ENCODE measurements at regions not wholly inside any gene's neighbourhood (a gene's known extent, or its start where the extent isn't known, plus 50 kb on each side); places are given as distances from the start of the nearest gene placed in this dataset.
"Not testable (repeated sequence)": the region's sequence is repeated elsewhere in the genome, so short reads cannot be mapped to it uniquely, and the experiment has no call there.

DNA sequence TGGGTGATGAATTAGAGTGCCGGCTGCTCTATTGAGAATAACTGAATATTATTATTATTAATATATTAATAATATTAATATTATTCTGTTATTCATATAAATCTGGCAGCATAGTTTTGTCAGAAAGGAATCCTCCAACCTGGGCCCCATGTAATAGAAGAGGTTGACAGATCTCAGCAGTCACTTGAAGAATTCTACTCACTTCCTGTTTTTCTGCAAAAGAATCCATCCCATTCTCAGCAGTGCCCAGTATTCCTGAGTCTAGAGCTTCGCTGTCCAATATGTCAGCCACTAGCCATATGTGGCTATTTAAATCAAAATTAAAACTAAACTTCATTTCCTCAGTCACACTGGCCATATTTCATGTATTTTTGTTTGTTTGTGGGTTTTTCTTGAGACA is 72.4 kb upstream of the USPL1 start:
- no peak overlapping the region for H3K4me2 ChIP-seq
- no peak overlapping the region for H3K27ac ChIP-seq
- no peaks in the 10 kb centered on the region for H3K4me1 ChIP-seq (replicated peaks; ENCODE audit: insufficient read depth)
- CTCF ChIA-PET: no interaction called here
- POLR2A ChIA-PET (ENCODE audit: unreplicated experiment): no interaction called here
- TF ChIP-seq, protein P1, sequence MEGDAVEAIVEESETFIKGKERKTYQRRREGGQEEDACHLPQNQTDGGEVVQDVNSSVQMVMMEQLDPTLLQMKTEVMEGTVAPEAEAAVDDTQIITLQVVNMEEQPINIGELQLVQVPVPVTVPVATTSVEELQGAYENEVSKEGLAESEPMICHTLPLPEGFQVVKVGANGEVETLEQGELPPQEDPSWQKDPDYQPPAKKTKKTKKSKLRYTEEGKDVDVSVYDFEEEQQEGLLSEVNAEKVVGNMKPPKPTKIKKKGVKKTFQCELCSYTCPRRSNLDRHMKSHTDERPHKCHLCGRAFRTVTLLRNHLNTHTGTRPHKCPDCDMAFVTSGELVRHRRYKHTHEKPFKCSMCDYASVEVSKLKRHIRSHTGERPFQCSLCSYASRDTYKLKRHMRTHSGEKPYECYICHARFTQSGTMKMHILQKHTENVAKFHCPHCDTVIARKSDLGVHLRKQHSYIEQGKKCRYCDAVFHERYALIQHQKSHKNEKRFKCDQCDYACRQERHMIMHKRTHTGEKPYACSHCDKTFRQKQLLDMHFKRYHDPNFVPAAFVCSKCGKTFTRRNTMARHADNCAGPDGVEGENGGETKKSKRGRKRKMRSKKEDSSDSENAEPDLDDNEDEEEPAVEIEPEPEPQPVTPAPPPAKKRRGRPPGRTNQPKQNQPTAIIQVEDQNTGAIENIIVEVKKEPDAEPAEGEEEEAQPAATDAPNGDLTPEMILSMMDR (conservative IDR thresholded peaks at IDR 0.05): no peak
- no peak for TF ChIP-seq EZH2 (IDR thresholded peaks at IDR 0.05; ENCODE audit: low read depth)
- H3K27me3 ChIP-seq (ENCODE audit: insufficient read depth, low read depth): no peaks in the 10 kb centered on the region
- no peaks in the 10 kb centered on the region for H3K9me3 ChIP-seq (ENCODE audit: insufficient read depth, low read depth)
- H3F3A ChIP-seq (ENCODE audit: insufficient read depth, low read depth): no peaks in the 10 kb centered on the region
- H2AFZ ChIP-seq: no peak overlapping the region
- DNase-seq: no peak
- intact Hi-C loops (cut with micrococcal nuclease; ENCODE audit: unreplicated experiment): no loop called here
- H4K20me1 ChIP-seq (ENCODE audit: insufficient read depth): no peaks in the 10 kb centered on the region
- no peaks in the 10 kb centered on the region for H3K36me3 ChIP-seq (ENCODE audit: low read depth)
- H3K4me3 ChIP-seq: no peak overlapping the region
- no peaks in the 10 kb centered on the region for H3K9me2 ChIP-seq (ENCODE audit: insufficient read depth)
- no peaks in the 10 kb centered on the region for H3K79me2 ChIP-seq (ENCODE audit: low read depth)
- no TSS peak for BruUV-seq (replicated peaks)

DNA sequence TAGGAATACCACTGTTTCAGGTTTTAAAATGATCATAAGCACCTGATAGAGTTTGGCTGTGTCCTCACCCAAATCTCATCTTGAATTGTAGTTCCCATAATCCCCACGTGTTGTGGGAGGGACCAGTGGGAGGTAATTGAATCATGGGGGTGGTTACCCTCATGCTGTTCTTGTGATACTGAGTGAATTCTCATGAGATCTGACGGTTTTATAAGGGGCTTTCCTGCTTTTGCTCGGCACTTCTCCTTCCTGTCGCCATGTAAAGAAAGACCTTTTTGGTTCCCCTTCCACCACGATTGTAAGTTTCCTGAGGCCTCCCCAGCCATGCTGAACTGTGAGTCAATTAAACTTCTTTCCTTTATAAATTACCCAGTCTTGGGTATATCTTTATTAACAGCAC is 69.7 kb upstream of the USPL1 start:
- H3K27me3 ChIP-seq (ENCODE audit: insufficient read depth, low read depth); H2AFZ ChIP-seq; H3K27ac ChIP-seq; H4K20me1 ChIP-seq (ENCODE audit: insufficient read depth); CTCF ChIA-PET; H3F3A ChIP-seq (ENCODE audit: insufficient read depth, low read depth); H3K9me2 ChIP-seq (ENCODE audit: insufficient read depth); H3K79me2 ChIP-seq (ENCODE audit: low read depth); H3K4me2 ChIP-seq; POLR2A ChIA-PET (ENCODE audit: unreplicated experiment); intact Hi-C loops (cut with micrococcal nuclease; ENCODE audit: unreplicated experiment); H3K36me3 ChIP-seq (ENCODE audit: low read depth); H3K4me3 ChIP-seq; H3K4me1 ChIP-seq (replicated peaks; ENCODE audit: insufficient read depth); H3K9me3 ChIP-seq (ENCODE audit: insufficient read depth, low read depth); BruUV-seq (replicated peaks); DNase-seq: not testable (repeated sequence)

DNA sequence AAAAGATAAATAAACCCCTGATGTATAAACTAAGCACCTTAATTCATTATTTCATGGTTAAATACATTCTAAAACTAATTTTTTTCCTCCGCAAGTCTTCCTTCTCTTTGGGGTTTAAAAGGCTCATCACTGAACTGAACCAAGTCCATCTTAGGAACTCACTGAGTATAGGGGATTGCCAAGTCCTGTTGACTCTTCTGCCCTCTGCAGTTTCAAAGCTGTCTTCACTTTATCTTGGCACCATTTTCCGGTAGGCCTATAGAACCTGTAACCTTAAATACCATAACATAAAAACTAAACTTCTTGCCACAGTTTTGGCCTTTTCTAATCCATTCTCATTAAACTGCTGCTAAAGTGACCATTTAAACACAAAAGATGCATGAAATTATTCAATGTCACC is 66.5 kb upstream of the USPL1 start:
- ChIA-PET POLR2A (ENCODE audit: unreplicated experiment) (no interaction called here), CTCF (interaction anchor here (1.0 kb wide), 1 partner anchor 419 kb away, joined by 3 read pairs; no protein-coding TSS in a partner anchor)
- Histone ChIP-seq H3K4me2 (no peak overlapping the region), H3K27me3 (ENCODE audit: insufficient read depth, low read depth) (no peaks in the 10 kb centered on the region), H3K79me2 (ENCODE audit: low read depth) (no peaks in the 10 kb centered on the region), H3K4me3 (no peak overlapping the region), H3K4me1 (replicated peaks; ENCODE audit: insufficient read depth) (0 out of 2 replicates have a peak, but pooled peaks cover 5% of the 10 kb centered on the region), H3K9me3 (ENCODE audit: insufficient read depth, low read depth) (no peaks in the 10 kb centered on the region), H2AFZ (no peak overlapping the region), H4K20me1 (ENCODE audit: insufficient read depth) (no peaks in the 10 kb centered on the region), H3K36me3 (ENCODE audit: low read depth) (no peaks in the 10 kb centered on the region), H3K27ac (no peak overlapping the region), H3K9me2 (ENCODE audit: insufficient read depth) (no peaks in the 10 kb centered on the region), H3F3A (ENCODE audit: insufficient read depth, low read depth) (no peaks in the 10 kb centered on the region)
- no peak for TF ChIP-seq EZH2 (IDR thresholded peaks at IDR 0.05; ENCODE audit: low read depth)
- TF ChIP-seq, protein P1 (conservative IDR thresholded peaks at IDR 0.05): peak; percentile 63
- no TSS peak for BruUV-seq (replicated peaks)
- intact Hi-C loops (cut with micrococcal nuclease; ENCODE audit: unreplicated experiment): no loop called here
- DNase-seq: no peak

DNA sequence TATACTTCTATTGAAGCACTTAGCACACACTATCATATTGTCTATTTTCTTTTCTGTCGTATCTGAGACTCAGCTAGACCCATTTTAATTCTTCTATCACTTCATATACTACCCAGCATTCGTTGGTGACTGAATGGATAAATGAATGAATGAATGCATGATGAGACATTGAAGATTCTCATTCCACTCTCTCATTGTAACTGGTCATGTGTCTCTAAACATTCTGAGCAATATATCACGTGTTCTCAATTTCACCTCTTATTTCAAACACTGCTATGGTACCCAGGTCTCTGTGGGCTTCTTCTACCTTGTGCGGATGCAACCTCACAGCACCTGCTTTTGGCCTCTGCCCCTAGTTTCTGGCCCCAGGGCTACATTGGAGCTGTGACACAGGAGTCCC is 65.2 kb upstream of the USPL1 start:
- ChIA-PET CTCF (no interaction called here), POLR2A (ENCODE audit: unreplicated experiment) (no interaction called here)
- H3K4me3 ChIP-seq: no peak overlapping the region
- no peaks in the 10 kb centered on the region for H4K20me1 ChIP-seq (ENCODE audit: insufficient read depth)
- no peaks in the 10 kb centered on the region for H3K9me3 ChIP-seq (ENCODE audit: insufficient read depth, low read depth)
- H3K9me2 ChIP-seq (ENCODE audit: insufficient read depth): no peaks in the 10 kb centered on the region
- H3K36me3 ChIP-seq (ENCODE audit: low read depth): no peaks in the 10 kb centered on the region
- H2AFZ ChIP-seq: no peak overlapping the region
- intact Hi-C loops (cut with micrococcal nuclease; ENCODE audit: unreplicated experiment): no loop called here
- no peak for DNase-seq
- H3K4me2 ChIP-seq: no peak overlapping the region
- no peak overlapping the region for H3K27ac ChIP-seq
- no peaks in the 10 kb centered on the region for H3K79me2 ChIP-seq (ENCODE audit: low read depth)
- BruUV-seq (replicated peaks): no TSS peak
- H3K4me1 ChIP-seq (replicated peaks; ENCODE audit: insufficient read depth): 0 out of 2 replicates have a peak, but pooled peaks cover 5% of the 10 kb centered on the region
- no peaks in the 10 kb centered on the region for H3F3A ChIP-seq (ENCODE audit: insufficient read depth, low read depth)
- TF ChIP-seq, protein P1 (conservative IDR thresholded peaks at IDR 0.05): no peak
- TF ChIP-seq EZH2 (IDR thresholded peaks at IDR 0.05; ENCODE audit: low read depth): no peak
- H3K27me3 ChIP-seq (ENCODE audit: insufficient read depth, low read depth): no peaks in the 10 kb centered on the region
